PC-3 (cell line): ENCODE measurements at regions not wholly inside any gene's neighbourhood (a gene's known extent, or its start where the extent isn't known, plus 50 kb on each side); places are given as distances from the start of the nearest gene placed in this dataset.

ENCODE experiments used
- CTCF ChIP-seq: fragments of 300-600 bp; sonication (generic); conservative IDR thresholded peaks from 2 replicates; pipeline ENCODE4 v1.5.1; 2017; ENCODE audit warnings: antibody characterized with exemption, low read depth, mild to moderate bottlenecking, low read length
- EZH2phosphoT487 ChIP-seq: fragments of 300-600 bp; sonication (generic); IDR thresholded peaks from 2 replicates; pipeline ENCODE4 v1.6.1; 2018; ENCODE audit warnings: mild to moderate bottlenecking, antibody characterized with exemption, low read length, borderline replicate concordance

DNA sequence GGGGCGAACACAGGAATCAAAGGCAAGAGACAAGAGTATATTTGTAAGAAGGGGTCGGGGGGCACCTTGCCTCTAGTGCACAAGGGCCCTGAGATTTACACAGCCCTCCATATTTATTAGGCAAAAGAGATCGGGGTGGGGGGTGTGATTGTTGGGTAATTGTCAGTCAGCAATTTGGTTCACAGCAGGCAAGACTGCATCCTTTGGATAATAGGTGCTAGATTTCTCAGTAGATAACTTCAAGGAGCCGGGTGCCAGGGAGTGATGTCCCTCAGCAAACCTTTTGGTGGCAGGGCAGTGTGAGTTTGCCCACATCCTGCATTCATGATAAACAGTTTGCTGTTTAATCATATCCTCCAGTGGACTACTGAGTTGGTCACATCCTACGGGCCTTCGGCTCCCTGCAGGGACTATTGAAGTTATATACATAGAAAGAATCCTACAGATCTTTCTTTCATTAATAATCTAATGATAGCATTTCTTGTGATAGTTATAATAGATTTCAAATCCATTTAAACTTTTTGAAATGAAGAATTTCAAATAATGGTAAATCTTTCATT is 178.5 kb downstream of the GNAI1 start:
- TF ChIP-seq CTCF (no peak), EZH2phosphoT487 (no peak)
